GM12892 (cell line): ENCODE measurements at regions not wholly inside any gene's neighbourhood (a gene's known extent, or its start where the extent isn't known, plus 50 kb on each side); places are given as distances from the start of the nearest gene placed in this dataset.

Experiments used
- POLR2A ChIP-seq: IDR thresholded peaks from 2 replicates; pipeline ENCODE4 v1.6.1; 2011; ENCODE audit warnings: low read depth, low read length, control low read depth
- POLR2AphosphoS5 ChIP-seq: IDR thresholded peaks from 2 replicates; pipeline ENCODE4 v1.6.1; 2011; ENCODE audit warnings: low read depth, low read length, control low read depth

- no peak for TF ChIP-seq POLR2AphosphoS5
- TF ChIP-seq POLR2A: no peak
Measured at GRCh38 chr9:94026816-94027215, 57.4 kb upstream of the PTPDC1 start.
